ENCODE measurements at regions not wholly inside any gene's neighbourhood (a gene's known extent, or its start where the extent isn't known, plus 50 kb on each side); places are given as distances from the start of the nearest gene placed in this dataset.

DNA sequence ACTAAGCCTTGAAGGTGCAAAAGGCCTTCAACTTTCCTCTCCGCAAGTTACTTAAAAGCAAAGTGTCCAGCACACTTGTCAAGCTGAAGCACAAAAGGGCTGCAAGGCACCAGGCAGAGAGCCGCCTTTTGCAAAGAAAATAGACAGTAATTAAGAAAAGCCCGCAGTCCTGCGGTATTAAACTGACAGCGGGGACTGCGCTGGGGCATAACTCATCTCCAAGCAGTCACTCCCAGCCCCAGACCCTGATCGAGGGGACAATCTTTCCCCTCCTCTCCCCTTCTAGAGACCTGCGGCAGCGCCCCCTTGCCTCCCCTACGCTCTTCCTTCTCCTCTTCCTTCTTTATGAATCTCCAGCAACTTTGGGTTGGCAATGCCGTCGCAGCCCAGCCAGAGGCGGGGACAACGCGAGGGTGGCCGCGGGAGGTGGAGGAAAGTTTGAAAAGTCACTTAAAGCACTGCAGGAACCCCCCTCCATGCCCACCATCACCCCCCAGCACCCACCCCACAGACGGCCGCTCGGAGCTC, 200.9 kb upstream of the CAND1 start:
- no peak for TF ChIP-seq EP300 (conservative IDR thresholded peaks at IDR 0.05; ENCODE audit: poor library complexity, severe bottlenecking)
- no peak for TF ChIP-seq EZH2 (IDR thresholded peaks at IDR 0.05; ENCODE audit: borderline replicate concordance, insufficient read depth, low read length, poor library complexity, severe bottlenecking)
- TF ChIP-seq, protein P1, sequence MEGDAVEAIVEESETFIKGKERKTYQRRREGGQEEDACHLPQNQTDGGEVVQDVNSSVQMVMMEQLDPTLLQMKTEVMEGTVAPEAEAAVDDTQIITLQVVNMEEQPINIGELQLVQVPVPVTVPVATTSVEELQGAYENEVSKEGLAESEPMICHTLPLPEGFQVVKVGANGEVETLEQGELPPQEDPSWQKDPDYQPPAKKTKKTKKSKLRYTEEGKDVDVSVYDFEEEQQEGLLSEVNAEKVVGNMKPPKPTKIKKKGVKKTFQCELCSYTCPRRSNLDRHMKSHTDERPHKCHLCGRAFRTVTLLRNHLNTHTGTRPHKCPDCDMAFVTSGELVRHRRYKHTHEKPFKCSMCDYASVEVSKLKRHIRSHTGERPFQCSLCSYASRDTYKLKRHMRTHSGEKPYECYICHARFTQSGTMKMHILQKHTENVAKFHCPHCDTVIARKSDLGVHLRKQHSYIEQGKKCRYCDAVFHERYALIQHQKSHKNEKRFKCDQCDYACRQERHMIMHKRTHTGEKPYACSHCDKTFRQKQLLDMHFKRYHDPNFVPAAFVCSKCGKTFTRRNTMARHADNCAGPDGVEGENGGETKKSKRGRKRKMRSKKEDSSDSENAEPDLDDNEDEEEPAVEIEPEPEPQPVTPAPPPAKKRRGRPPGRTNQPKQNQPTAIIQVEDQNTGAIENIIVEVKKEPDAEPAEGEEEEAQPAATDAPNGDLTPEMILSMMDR (IDR thresholded peaks at IDR 0.05; ENCODE audit: poor library complexity, severe bottlenecking), result peak; percentile 47
- peak; percentile 69 for TF ChIP-seq TAF1 (IDR thresholded peaks at IDR 0.05; ENCODE audit: low read depth)
- no peak for TF ChIP-seq RAD21 (conservative IDR thresholded peaks at IDR 0.05)
